Skeletal muscle satellite cell (primary cell): ENCODE measurements at regions not wholly inside any gene's neighbourhood (a gene's known extent, or its start where the extent isn't known, plus 50 kb on each side); places are given as distances from the start of the nearest gene placed in this dataset.
"Not testable (repeated sequence)": the region's sequence is repeated elsewhere in the genome, so short reads cannot be mapped to it uniquely, and the experiment has no call there.

Experiments
- H3K27me3 ChIP-seq: 2 replicates; pipeline ENCODE4 v1.7.0; 2013; ENCODE audit warnings: low read length; ENCODE audit not compliant: control insufficient read depth, insufficient read depth
- H3K36me3 ChIP-seq: 2 replicates; pipeline ENCODE4 v1.7.0; 2013; ENCODE audit warnings: mild to moderate bottlenecking, control low read depth, low read length; ENCODE audit not compliant: insufficient read depth
- H3K4me1 ChIP-seq: 2 replicates; pipeline ENCODE4 v1.7.0; 2013; ENCODE audit warnings: low read length; ENCODE audit not compliant: control insufficient read depth, insufficient read depth
- H3K4me2 ChIP-seq: 2 replicates; pipeline ENCODE4 v1.7.0; 2013; ENCODE audit warnings: mild to moderate bottlenecking, low read length
- H3K4me3 ChIP-seq: 2 replicates; pipeline ENCODE4 v1.7.0; 2013; ENCODE audit warnings: low read length
- H3K9ac ChIP-seq: 2 replicates; pipeline ENCODE4 v1.7.0; 2013; ENCODE audit warnings: mild to moderate bottlenecking, low read depth, low read length, moderate library complexity
- H3K9me3 ChIP-seq: replicated peaks from 2 replicates; pipeline ENCODE4 v1.7.0; 2013; ENCODE audit warnings: mild to moderate bottlenecking, control low read depth, low read length

- no peaks in the 10 kb centered on the region for H3K9me3 ChIP-seq
- H3K36me3 ChIP-seq = no peaks in the 10 kb centered on the region
- no peak overlapping the region for H3K4me3 ChIP-seq
- H3K9ac ChIP-seq = no peak overlapping the region
- H3K27me3 ChIP-seq = no peaks in the 10 kb centered on the region
- no peaks in the 10 kb centered on the region for H3K4me1 ChIP-seq
- no peak overlapping the region for H3K4me2 ChIP-seq
These were observed 356.2 kb upstream of the CD180 start for GRCh38 chr5:67552773-67553172.

- Histone ChIP-seq H3K9me3 (no peaks in the 10 kb centered on the region), H3K36me3 (no peaks in the 10 kb centered on the region), H3K4me3 (no peak overlapping the region), H3K4me1 (no peaks in the 10 kb centered on the region), H3K4me2 (no peak overlapping the region), H3K9ac (no peak overlapping the region), H3K27me3 (no peaks in the 10 kb centered on the region)
These were observed 353.3 kb upstream of the CD180 start for GRCh38 chr5:67549947-67550346.

DNA sequence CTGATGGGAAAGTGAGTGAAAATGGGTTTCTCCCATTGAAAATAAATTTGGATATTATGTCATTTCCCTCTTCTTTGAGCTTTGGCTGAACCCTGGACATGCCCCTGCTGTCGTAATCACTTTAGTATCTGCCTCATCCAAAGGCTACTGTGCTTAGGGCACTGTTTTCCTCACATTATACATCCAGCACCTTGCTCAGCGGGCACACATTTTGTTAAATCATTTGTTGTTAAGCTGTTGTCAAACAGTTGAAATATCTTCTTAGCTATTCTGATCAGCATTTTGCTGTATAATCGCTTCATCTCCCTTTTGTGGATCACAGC is 352.7 kb upstream of the CD180 start:
- H3K9me3 ChIP-seq = no peaks in the 10 kb centered on the region
- H3K4me3 ChIP-seq = no peak overlapping the region
- H3K27me3 ChIP-seq = no peaks in the 10 kb centered on the region
- no peak overlapping the region for H3K9ac ChIP-seq
- no peak overlapping the region for H3K4me2 ChIP-seq
- no peaks in the 10 kb centered on the region for H3K4me1 ChIP-seq
- H3K36me3 ChIP-seq = no peaks in the 10 kb centered on the region

- Histone ChIP-seq H3K9me3 (no peaks in the 10 kb centered on the region), H3K36me3 (no peaks in the 10 kb centered on the region), H3K9ac (no peak overlapping the region), H3K27me3 (no peaks in the 10 kb centered on the region), H3K4me1 (no peaks in the 10 kb centered on the region), H3K4me3 (no peak overlapping the region), H3K4me2 (no peak overlapping the region)
These were observed 352.1 kb upstream of the CD180 start for GRCh38 chr5:67548520-67549295.

DNA sequence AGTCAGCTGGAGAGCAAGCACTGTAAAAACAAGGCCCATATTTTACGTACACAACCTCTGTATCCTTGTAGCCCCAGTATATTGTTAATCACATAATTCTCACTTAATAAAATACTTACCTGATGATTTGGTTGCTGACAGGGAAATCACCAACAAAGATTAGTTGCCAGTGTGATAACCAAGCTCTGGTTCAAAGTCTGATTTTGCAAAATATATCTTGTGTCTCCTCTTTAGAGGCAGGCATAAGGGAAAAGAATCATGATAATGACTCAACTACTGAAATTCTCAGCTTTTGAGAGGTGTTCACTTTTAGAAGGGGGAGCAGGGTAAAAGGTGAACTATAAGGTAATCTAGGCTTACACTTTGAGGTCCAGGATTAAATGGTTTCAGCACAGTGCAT is 351.1 kb upstream of the CD180 start:
- no peak overlapping the region for H3K4me2 ChIP-seq
- no peaks in the 10 kb centered on the region for H3K27me3 ChIP-seq
- H3K36me3 ChIP-seq = no peaks in the 10 kb centered on the region
- H3K9ac ChIP-seq = no peak overlapping the region
- H3K4me3 ChIP-seq = no peak overlapping the region
- peaks cover 7% of the 10 kb centered on the region for H3K4me1 ChIP-seq
- H3K9me3 ChIP-seq = no peaks in the 10 kb centered on the region

DNA sequence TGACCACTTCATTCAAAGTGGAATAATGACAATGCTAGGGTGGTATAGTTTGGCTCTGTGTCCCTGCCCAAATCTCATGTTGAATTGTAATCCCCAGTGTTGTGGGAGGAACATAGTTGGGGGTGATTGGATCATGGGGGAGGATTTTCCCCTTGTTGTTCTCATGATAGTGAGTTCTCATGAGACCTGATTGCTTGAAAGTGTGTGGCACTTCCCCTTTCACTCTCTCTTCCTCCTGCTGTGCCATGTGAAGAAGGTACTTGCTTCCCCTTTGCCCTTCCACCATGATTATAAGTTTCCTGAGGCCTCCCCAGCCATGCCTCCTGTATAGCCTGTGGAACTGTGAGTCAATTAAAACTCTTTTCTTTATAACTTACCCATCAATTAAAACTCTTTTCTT is 348.3 kb upstream of the CD180 start:
- H3K9ac ChIP-seq, H3K4me3 ChIP-seq, H3K36me3 ChIP-seq, H3K9me3 ChIP-seq, H3K4me1 ChIP-seq, H3K4me2 ChIP-seq, H3K27me3 ChIP-seq: not testable (repeated sequence)

DNA sequence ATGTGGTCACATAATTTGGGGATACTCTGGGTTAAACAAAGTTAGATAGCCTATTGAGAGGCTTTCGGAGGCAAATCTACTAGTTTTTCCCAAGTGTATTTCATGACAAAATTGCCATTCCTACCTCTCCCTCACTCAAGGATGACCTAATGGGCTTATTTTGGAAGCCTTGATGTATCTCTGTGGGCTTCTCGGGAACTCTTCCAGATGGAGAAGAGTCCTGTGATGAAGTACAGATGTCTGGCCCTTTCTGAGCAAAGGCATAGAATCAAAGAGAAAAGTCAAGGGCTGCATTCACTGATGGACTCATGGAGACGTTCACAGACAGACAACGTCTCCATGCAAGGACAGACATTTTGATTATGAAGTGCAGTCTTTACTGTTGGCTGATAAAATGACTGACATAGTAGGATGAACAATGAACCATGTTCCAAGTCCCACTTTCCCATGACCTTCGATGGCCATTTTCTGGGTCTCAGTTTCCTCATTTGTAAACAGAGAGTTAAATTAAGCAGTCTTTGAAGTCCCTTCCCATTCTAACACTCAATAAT is 347.2 kb upstream of the CD180 start:
- Histone ChIP-seq H3K9ac (no peak overlapping the region), H3K4me1 (peaks cover 7% of the 10 kb centered on the region), H3K9me3 (no peaks in the 10 kb centered on the region), H3K4me3 (no peak overlapping the region), H3K4me2 (no peak overlapping the region), H3K36me3 (no peaks in the 10 kb centered on the region), H3K27me3 (no peaks in the 10 kb centered on the region)

DNA sequence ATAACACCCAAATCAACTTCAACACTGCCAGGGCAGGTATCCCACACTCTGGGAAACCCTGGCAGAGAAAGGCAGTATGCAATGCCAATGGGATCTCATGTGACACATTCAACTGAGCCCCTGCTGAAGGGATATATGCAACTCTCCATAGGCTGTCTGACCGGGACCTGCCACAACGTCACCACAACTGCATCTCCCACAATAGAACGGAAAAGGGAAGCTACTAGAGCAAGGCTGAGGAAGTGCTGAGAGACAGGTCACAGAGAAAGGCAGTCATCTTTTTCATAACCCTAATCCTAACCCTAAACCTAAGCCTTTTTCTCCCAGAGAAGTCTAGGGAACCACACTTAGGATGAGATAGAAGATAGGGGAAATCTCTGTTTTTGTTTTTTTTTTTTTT is 345.9 kb upstream of the CD180 start:
- no peak overlapping the region for H3K4me3 ChIP-seq
- H3K4me1 ChIP-seq = peaks cover 7% of the 10 kb centered on the region
- no peaks in the 10 kb centered on the region for H3K36me3 ChIP-seq
- no peaks in the 10 kb centered on the region for H3K9me3 ChIP-seq
- H3K9ac ChIP-seq = no peak overlapping the region
- H3K4me2 ChIP-seq = no peak overlapping the region
- no peaks in the 10 kb centered on the region for H3K27me3 ChIP-seq

GRCh38 chr5:67541875-67542274 is 345.3 kb upstream of the CD180 start:
- H3K4me2 ChIP-seq = no peak overlapping the region
- no peaks in the 10 kb centered on the region for H3K9me3 ChIP-seq
- H3K27me3 ChIP-seq = no peaks in the 10 kb centered on the region
- no peaks in the 10 kb centered on the region for H3K36me3 ChIP-seq
- no peak overlapping the region for H3K4me3 ChIP-seq
- no peak overlapping the region for H3K9ac ChIP-seq
- peaks cover 7% of the 10 kb centered on the region for H3K4me1 ChIP-seq

GRCh38 chr5:67538855-67539506 is 342.4 kb upstream of the CD180 start:
- no peaks in the 10 kb centered on the region for H3K9me3 ChIP-seq
- H3K36me3 ChIP-seq = no peaks in the 10 kb centered on the region
- H3K9ac ChIP-seq = no peak overlapping the region
- no peak overlapping the region for H3K4me2 ChIP-seq
- H3K4me3 ChIP-seq = no peak overlapping the region
- H3K27me3 ChIP-seq = no peaks in the 10 kb centered on the region
- peaks cover 7% of the 10 kb centered on the region for H3K4me1 ChIP-seq

GRCh38 chr5:67537439-67538148 is 341.0 kb upstream of the CD180 start:
- Histone ChIP-seq H3K9me3 (no peaks in the 10 kb centered on the region), H3K4me1 (no peaks in the 10 kb centered on the region), H3K4me2 (peak overlapping the region; percentile 72), H3K36me3 (no peaks in the 10 kb centered on the region), H3K27me3 (no peaks in the 10 kb centered on the region), H3K9ac (peak overlapping the region; percentile 34), H3K4me3 (peak overlapping the region; percentile 27)
